ENCODE measurements at regions not wholly inside any gene's neighbourhood (a gene's known extent, or its start where the extent isn't known, plus 50 kb on each side); places are given as distances from the start of the nearest gene placed in this dataset.

DNA sequence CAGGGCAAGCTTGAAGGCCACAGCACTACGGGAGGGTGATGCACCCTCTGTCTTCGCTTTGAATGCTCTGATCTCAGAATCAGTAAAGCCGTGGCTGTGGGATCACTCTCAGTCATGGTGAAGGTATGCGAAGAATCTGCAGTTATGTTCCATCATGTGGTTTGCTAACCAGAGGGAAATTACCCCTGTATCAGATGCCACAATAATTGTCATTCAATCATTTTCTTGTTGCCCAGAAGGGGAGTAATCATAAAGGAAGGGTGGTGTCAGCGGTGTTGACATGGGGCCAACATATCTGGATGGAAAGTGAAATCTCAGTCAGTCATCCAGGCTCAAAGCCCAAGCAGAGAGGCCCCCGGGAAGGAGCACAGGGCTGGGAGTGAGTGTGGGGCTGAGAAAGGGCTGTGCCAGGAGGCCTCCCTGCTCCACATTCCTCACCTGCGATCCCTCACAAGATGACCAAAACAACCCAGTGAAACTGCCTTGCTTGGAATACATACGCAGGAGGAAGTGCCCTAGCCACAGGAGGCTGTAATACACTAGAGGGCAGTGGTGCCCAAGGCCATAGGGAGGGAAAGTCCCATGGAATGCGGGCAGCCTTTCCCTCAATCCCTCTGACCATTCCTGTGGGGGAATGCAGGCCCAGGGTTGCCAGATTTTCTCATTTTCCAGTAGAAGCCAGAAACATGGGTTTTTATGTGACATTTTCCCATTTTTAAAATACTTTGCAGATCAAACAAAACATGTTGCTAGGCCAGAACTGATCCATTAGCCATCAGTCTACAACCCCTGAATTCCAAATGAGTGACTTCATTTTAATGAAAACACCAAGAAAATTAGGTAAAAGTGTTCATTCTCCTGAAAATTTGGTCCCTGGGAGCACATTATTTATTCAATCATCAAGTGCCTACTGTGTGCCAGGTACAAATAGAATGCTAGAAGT is 95.7 kb upstream of the VANGL1 start:
- peaks cover 5% of the 10 kb centered on the region for H3K27me3 Mint-ChIP-seq
- H3K4me3 Mint-ChIP-seq = no peak overlapping the region
- CTCF ChIA-PET = no interaction called here
- H3K9me3 Mint-ChIP-seq (ENCODE audit: low read depth) = no peaks in the 10 kb centered on the region
- H3K36me3 Mint-ChIP-seq = no peaks in the 10 kb centered on the region
- no peaks in the 10 kb centered on the region for H3K4me1 Mint-ChIP-seq
- H3K27ac Mint-ChIP-seq = no peak overlapping the region
- DNase-seq = no peak
- no peak for ATAC-seq

DNA sequence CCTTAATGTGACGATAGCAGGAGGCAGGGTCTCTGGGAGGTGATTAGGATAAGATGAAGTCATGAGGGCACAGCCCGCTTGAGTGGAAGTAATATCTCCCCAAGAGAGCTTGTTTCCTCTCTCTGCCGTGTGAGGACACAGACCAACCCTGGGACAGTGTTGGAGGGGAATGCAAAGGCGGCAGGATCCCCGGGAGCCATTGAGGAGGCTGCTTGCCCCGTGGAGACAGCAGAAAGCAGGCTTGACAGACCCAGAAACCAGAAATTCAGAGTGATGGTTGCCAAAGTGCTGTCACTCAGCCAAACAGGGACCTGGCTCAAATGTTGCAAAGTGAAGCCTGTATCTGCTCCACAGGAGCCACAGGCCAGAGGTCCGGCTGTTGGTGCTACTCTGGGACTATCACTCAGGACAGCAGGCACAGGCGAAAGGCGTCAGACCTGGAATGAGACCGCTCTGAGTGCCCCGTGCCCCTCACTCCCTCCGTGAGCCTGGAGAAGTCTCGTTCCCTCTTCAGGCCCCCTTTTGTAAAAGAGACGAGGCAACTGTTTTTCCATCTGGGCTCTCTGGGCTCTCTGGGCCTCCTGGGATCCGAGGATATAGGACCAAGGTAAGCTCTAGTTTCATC is 96.6 kb upstream of the VANGL1 start:
- no peak overlapping the region for H3K4me3 Mint-ChIP-seq
- DNase-seq (no peak), ATAC-seq (no peak)
- H3K27me3 Mint-ChIP-seq = peaks cover 5% of the 10 kb centered on the region
- H3K4me1 Mint-ChIP-seq = no peaks in the 10 kb centered on the region
- no peaks in the 10 kb centered on the region for H3K36me3 Mint-ChIP-seq
- no peaks in the 10 kb centered on the region for H3K9me3 Mint-ChIP-seq (ENCODE audit: low read depth)
- no peak overlapping the region for H3K27ac Mint-ChIP-seq
- CTCF ChIA-PET = no interaction called here

GRCh38 chr1:115544131-115544530 is 97.6 kb upstream of the VANGL1 start:
- ATAC-seq (no peak), DNase-seq (no peak)
- Mint-ChIP-seq H3K4me1 (no peaks in the 10 kb centered on the region), H3K36me3 (no peaks in the 10 kb centered on the region), H3K27me3 (peaks cover 5% of the 10 kb centered on the region), H3K9me3 (ENCODE audit: low read depth) (no peaks in the 10 kb centered on the region), H3K4me3 (no peak overlapping the region), H3K27ac (no peak overlapping the region)
- CTCF ChIA-PET = interaction anchor here (0.5 kb wide), 1 partner anchor 162 kb away, joined by 3 read pairs; no protein-coding TSS in a partner anchor

GRCh38 chr1:115543247-115543646 is 98.5 kb upstream of the VANGL1 start:
- Mint-ChIP-seq H3K27ac (no peak overlapping the region), H3K36me3 (no peaks in the 10 kb centered on the region), H3K4me1 (no peaks in the 10 kb centered on the region), H3K27me3 (peaks cover 5% of the 10 kb centered on the region), H3K4me3 (no peak overlapping the region), H3K9me3 (ENCODE audit: low read depth) (no peaks in the 10 kb centered on the region)
- CTCF ChIA-PET = no interaction called here
- DNase-seq = no peak
- no peak for ATAC-seq

DNA sequence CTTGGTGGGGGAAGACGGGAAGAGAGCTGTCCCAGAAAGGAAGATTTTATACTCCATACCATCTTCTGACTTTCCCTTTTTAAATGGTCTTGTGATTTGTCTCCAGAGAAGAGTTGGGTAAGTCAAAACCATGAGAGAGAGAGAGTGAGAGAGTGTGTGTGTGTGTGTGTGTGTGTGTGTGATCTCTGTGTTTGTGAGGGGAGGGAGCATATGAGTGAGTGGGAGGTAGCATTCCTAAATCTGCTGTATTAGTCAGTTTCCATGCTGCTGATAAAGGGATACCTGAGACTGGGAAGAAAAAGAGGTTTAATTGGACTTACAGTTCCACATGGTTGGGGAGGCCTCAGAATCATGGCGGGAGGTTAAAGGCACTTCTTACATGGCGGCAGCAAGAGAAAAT is 102.0 kb upstream of the VANGL1 start:
- no peaks in the 10 kb centered on the region for H3K27me3 Mint-ChIP-seq
- H3K27ac Mint-ChIP-seq = no peak overlapping the region
- ATAC-seq (no peak), DNase-seq (no peak)
- no peaks in the 10 kb centered on the region for H3K4me1 Mint-ChIP-seq
- H3K9me3 Mint-ChIP-seq (ENCODE audit: low read depth) = no peaks in the 10 kb centered on the region
- no peak overlapping the region for H3K4me3 Mint-ChIP-seq
- CTCF ChIA-PET = no interaction called here
- H3K36me3 Mint-ChIP-seq = no peaks in the 10 kb centered on the region

- Mint-ChIP-seq H3K4me1 (no peaks in the 10 kb centered on the region), H3K27ac (no peak overlapping the region), H3K4me3 (no peak overlapping the region), H3K27me3 (no peaks in the 10 kb centered on the region), H3K9me3 (ENCODE audit: low read depth) (no peaks in the 10 kb centered on the region), H3K36me3 (no peaks in the 10 kb centered on the region)
- no peak for ATAC-seq
- CTCF ChIA-PET = no interaction called here
- DNase-seq = no peak
These were observed 102.7 kb upstream of the VANGL1 start for GRCh38 chr1:115539061-115539460.

DNA sequence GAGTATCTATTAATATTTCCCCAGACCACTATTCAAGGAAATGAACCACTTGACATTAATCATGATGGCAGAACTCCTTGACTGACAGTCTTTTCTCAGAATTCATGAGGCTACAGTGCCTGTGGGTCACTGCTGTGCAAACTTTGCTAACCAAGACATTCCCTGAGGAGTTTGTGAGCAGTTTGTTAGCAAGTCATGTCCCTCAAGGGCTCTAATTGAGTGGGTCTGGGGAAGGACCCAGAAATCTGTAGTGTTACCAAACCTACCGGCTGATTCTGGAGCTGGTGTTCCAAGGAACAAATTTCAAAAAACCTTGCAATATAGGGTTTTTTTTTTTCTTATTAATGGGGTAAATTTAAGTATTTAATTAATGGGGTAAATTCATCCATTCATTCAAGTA is 103.2 kb upstream of the VANGL1 start:
- Mint-ChIP-seq H3K9me3 (ENCODE audit: low read depth) (no peaks in the 10 kb centered on the region), H3K27me3 (no peaks in the 10 kb centered on the region), H3K4me3 (no peak overlapping the region), H3K27ac (no peak overlapping the region), H3K4me1 (no peaks in the 10 kb centered on the region), H3K36me3 (no peaks in the 10 kb centered on the region)
- DNase-seq (no peak), ATAC-seq (no peak)
- CTCF ChIA-PET = no interaction called here

DNA sequence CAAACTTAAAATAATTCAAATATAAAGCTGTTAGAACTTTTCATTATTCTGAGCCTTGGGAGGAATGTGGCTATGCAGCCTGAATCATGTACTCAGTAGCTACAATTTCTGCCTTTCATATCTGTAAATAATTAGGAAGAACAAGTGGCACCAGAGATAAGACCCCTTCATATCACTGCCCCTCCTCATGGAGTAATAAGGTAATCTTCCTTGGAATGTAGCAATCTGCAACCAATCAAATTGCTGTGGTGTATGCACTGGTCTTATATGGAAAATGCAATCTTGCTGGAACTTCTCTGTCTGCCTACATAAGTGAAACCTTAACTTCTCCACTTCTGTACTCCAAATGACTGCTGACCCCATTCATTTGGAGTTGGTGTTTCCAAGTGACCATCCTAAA is 104.4 kb upstream of the VANGL1 start:
- no peak overlapping the region for H3K4me3 Mint-ChIP-seq
- H3K9me3 Mint-ChIP-seq (ENCODE audit: low read depth) = no peaks in the 10 kb centered on the region
- CTCF ChIA-PET = no interaction called here
- DNase-seq = no peak
- ATAC-seq = no peak
- H3K27me3 Mint-ChIP-seq = no peaks in the 10 kb centered on the region
- no peak overlapping the region for H3K27ac Mint-ChIP-seq
- H3K4me1 Mint-ChIP-seq = no peaks in the 10 kb centered on the region
- no peaks in the 10 kb centered on the region for H3K36me3 Mint-ChIP-seq

DNA sequence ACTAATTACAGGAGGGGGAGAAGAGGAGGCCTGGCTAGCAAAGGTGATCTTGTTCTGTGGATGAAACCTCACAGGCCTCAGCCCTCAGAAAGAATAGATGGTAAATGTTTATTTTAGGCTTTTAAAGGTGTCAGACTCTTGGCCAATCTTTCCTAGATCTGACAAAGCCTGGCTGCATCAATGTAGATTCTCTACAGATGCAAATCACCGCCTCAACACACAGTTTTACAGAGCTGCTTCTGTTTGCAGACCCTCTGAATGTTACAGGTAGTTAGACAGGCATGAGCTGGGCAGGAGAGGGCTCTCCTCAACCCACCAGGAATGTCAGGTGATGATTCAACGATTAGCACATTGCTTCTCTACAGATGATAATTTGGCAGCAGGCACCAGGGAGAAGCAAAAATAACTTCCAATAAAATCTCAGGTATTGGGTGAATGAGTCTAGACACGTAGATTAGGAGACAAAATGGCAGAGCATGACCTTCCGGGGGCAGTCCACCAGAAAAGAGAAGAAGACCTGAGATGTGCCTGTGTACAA is 105.4 kb upstream of the VANGL1 start:
- H3K9me3 Mint-ChIP-seq (ENCODE audit: low read depth) = no peaks in the 10 kb centered on the region
- CTCF ChIA-PET = no interaction called here
- ATAC-seq = no peak

DNA sequence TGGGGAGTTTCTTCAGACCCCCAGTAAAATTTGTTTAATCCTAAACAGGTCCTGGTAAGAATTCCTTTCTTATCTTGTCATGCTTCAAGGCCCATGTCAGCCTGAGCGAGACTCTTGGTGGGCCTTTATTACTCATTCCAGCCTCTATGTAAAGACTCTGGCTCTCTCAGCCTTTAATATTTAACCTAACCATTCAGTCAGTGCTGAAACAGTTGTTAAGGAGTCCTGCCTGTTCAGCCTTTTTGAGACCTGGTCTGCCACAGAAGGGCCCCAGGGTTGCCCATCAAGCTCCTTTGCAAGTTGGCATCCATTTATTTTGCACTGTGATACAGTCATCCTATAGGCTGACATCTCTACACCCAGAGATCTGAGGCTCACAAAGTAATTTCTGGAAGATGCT is 107.7 kb upstream of the VANGL1 start:
- Mint-ChIP-seq H3K9me3 (ENCODE audit: low read depth) (no peaks in the 10 kb centered on the region), H3K27ac (no peak overlapping the region), H3K4me3 (no peak overlapping the region), H3K27me3 (peaks cover 3% of the 10 kb centered on the region), H3K36me3 (no peaks in the 10 kb centered on the region), H3K4me1 (no peaks in the 10 kb centered on the region)
- CTCF ChIA-PET = no interaction called here
- ATAC-seq = no peak
- no peak for DNase-seq

More for the DNA sequence above, 105.4 kb upstream of the VANGL1 start:
- Mint-ChIP-seq H3K4me1 (no peaks in the 10 kb centered on the region), H3K4me3 (no peak overlapping the region), H3K36me3 (no peaks in the 10 kb centered on the region), H3K27me3 (peaks cover 3% of the 10 kb centered on the region), H3K27ac (no peak overlapping the region)
- no peak for DNase-seq

DNA sequence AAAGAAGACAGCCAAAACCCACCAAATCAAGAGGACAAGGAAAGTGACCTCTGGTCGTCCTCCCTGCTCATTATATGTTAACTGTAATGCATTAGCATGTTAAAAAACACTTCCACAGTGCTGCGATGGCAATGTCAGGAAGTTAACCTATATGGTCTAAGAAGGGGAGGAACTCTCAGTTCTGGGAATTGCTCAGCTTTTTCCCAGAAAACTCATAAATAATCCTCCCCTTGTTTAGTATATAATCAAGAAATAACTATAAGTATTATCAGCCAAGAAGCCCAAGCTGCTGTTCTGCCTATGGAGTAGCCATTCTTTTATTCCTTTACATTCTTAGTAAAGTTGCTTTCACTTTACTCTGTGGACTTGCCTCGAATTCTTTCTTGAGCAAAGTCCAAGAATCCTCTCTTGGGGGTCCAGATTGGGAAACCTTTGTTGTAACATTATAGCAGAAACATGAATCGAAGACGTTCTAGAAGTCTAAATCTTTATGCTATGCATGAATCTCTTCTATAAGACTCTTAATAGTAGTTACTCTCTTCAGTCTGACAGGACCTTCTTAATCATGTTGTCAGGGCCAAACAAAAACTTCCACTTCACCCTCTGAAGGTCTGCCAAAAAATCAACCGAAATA is 110.0 kb upstream of the VANGL1 start:
- H3K9me3 Mint-ChIP-seq (ENCODE audit: low read depth) = no peaks in the 10 kb centered on the region
- CTCF ChIA-PET = interaction anchor here (0.6 kb wide), 1 partner anchor 10 kb away, joined by 3 read pairs; no protein-coding TSS in a partner anchor
- ATAC-seq = no peak

GRCh38 chr1:115530407-115530806 is 111.4 kb upstream of the VANGL1 start:
- CTCF ChIA-PET = no interaction called here
- no peaks in the 10 kb centered on the region for H3K9me3 Mint-ChIP-seq (ENCODE audit: low read depth)
- H3K27me3 Mint-ChIP-seq = peaks cover 3% of the 10 kb centered on the region
- no peak for ATAC-seq
- DNase-seq = no peak
- H3K36me3 Mint-ChIP-seq = no peaks in the 10 kb centered on the region
- H3K4me3 Mint-ChIP-seq = no peak overlapping the region
- no peaks in the 10 kb centered on the region for H3K4me1 Mint-ChIP-seq
- no peak overlapping the region for H3K27ac Mint-ChIP-seq

More for the DNA sequence above, 110.0 kb upstream of the VANGL1 start:
- Mint-ChIP-seq H3K4me3 (no peak overlapping the region), H3K27me3 (peaks cover 3% of the 10 kb centered on the region), H3K4me1 (no peaks in the 10 kb centered on the region), H3K27ac (no peak overlapping the region), H3K36me3 (no peaks in the 10 kb centered on the region)
- DNase-seq = no peak

DNA sequence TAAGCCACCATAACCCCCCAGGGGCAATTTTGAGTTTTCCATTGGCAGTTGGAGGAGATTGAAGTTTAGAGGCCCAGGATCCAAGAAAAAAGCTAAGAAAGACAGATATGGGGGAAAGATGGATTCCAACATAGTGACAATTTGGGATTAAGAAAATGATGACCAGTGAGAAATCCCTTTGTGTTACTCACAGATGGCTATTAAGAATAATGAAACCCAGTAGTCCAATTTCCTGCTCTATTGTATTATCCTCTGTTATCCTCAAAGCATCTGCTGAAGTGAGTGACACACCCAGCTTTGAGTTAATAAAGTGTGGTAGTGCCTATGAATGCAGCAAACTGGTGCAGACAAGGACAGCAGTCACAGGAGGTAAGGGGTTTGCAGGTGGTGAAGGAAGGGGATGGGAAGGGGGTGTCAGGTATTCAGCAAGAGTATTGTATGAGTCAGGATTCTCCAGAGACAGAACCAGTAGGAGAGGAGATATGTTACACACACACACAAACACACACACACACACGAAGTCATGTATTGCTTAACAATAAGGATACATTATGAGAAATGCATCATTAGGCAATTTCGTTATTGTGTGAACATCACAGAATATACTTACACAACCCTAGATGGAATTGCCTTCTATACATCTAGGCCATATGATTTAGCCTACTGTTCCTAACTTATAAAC is 112.4 kb upstream of the VANGL1 start:
- CTCF ChIA-PET = no interaction called here
- Mint-ChIP-seq H3K27ac (no peak overlapping the region), H3K4me3 (no peak overlapping the region)

More for the DNA sequence above, 112.4 kb upstream of the VANGL1 start:
- no peaks in the 10 kb centered on the region for H3K4me1 Mint-ChIP-seq
- DNase-seq = no peak
- no peaks in the 10 kb centered on the region for H3K9me3 Mint-ChIP-seq (ENCODE audit: low read depth)
- peaks cover 3% of the 10 kb centered on the region for H3K27me3 Mint-ChIP-seq
- ATAC-seq = no peak
- no peaks in the 10 kb centered on the region for H3K36me3 Mint-ChIP-seq
